Naive thymus-derived CD4-positive, alpha-beta T cell (primary cell): ENCODE measurements at regions not wholly inside any gene's neighbourhood (a gene's known extent, or its start where the extent isn't known, plus 50 kb on each side); places are given as distances from the start of the nearest gene placed in this dataset.
A peak's percentile ranks its signal among the peaks of the same experiment; 100 is the strongest.

Experiments used
- ATAC-seq: fragments of 150-1000 bp; cut with Tn5 transposase; 2 replicates; pipeline ENCODE4 v1.10.0; 2021; ENCODE audit warnings: mild to moderate bottlenecking, moderate library complexity
- CTCF ChIA-PET: fragments of 350-600 bp; sonication (Branson Sonifier 250); formaldehyde crosslinking; loops from one replicate; lab custom pipeline; 2021; ENCODE audit warnings: antibody characterized with exemption; lab: Charles Lee
- POLR2A ChIA-PET: fragments of 350-600 bp; sonication (Branson Sonifier 250); formaldehyde crosslinking; loops from one replicate; lab custom pipeline; 2021; ENCODE audit warnings: antibody characterized with exemption, inconsistent platforms; lab: Charles Lee
- DNase-seq, 9 donors: peaks; one replicate each; pipeline versions ENCODE4 v3.0.0 to v3.0.0-alpha.2; 2020 to 2022; ENCODE audit warnings: mixed read lengths in 1 of 9
- H3K27ac ChIP-seq: one replicate; pipeline ENCODE4 v1.7.0; 2013; ENCODE audit warnings: mild to moderate bottlenecking, low read depth, low read length, moderate library complexity
- H3K27me3 ChIP-seq, 2 donors: one replicate each; pipeline ENCODE4 v1.7.0; 2013; ENCODE audit warnings: low read length in 2 of 2, mild to moderate bottlenecking in 2 of 2, moderate library complexity in 2 of 2; ENCODE audit not compliant: control insufficient read depth in 2 of 2, insufficient read depth in 2 of 2
- H3K36me3 ChIP-seq, 3 experiments: 1 replicate in 2 of 3; 2 replicates in 1 of 3; pipeline ENCODE4 v1.7.0; 2013; ENCODE audit warnings: low read length in 3 of 3, mild to moderate bottlenecking in 3 of 3, moderate library complexity in 1 of 3; ENCODE audit not compliant: insufficient read depth in 3 of 3, control insufficient read depth in 2 of 3
- H3K4me1 ChIP-seq, 2 donors: one replicate each; pipeline ENCODE4 v1.7.0; 2013; ENCODE audit warnings: low read length in 2 of 2, mild to moderate bottlenecking in 2 of 2, moderate library complexity in 1 of 2; ENCODE audit not compliant: control insufficient read depth in 2 of 2, insufficient read depth in 2 of 2
- H3K4me3 ChIP-seq: 2 replicates; pipeline ENCODE4 v1.7.0; 2013; ENCODE audit warnings: mild to moderate bottlenecking, low read length
- H3K9me3 ChIP-seq, 3 experiments: 1 replicate in 2 of 3; 2 replicates in 1 of 3; pipeline ENCODE4 v1.7.0; 2013; ENCODE audit warnings: low read length in 3 of 3; ENCODE audit not compliant: control insufficient read depth in 2 of 3
- H3K27ac Mint-ChIP-seq, 9 donors: one replicate each; pipeline ENCODE4 v1.8.0; 2020 to 2022; ENCODE audit warnings: mixed read lengths in 9 of 9, mild to moderate bottlenecking in 8 of 9, moderate library complexity in 5 of 9, inconsistent platforms in 2 of 9
- H3K27me3 Mint-ChIP-seq, 5 donors: one replicate each; pipeline ENCODE4 v1.8.0; 2021 to 2022; ENCODE audit warnings: mixed read lengths in 5 of 5, mild to moderate bottlenecking in 1 of 5
- H3K36me3 Mint-ChIP-seq, 5 donors: one replicate each; pipeline ENCODE4 v1.8.0; 2020 to 2022; ENCODE audit warnings: mixed read lengths in 5 of 5, mild to moderate bottlenecking in 3 of 5, inconsistent platforms in 1 of 5
- H3K4me1 Mint-ChIP-seq, 7 donors: one replicate each; pipeline ENCODE4 v1.8.0; 2020 to 2022; ENCODE audit warnings: mixed read lengths in 7 of 7, mild to moderate bottlenecking in 3 of 7, inconsistent platforms in 1 of 7
- H3K4me3 Mint-ChIP-seq, 10 donors: one replicate each; pipeline ENCODE4 v1.8.0; 2020 to 2022; ENCODE audit warnings: mild to moderate bottlenecking in 10 of 10, mixed read lengths in 10 of 10, moderate library complexity in 6 of 10, inconsistent platforms in 2 of 10
- H3K9me3 Mint-ChIP-seq, 11 donors: one replicate each; pipeline ENCODE4 v1.8.0; 2020 to 2022; ENCODE audit warnings: mixed read lengths in 11 of 11, mild to moderate bottlenecking in 4 of 11, inconsistent platforms in 1 of 11, moderate library complexity in 1 of 11
- intact Hi-C, 2 donors: fragments of 100-400 bp; cut with micrococcal nuclease; formaldehyde crosslinking; loops; one replicate each; pipeline ENCODE4 v1.15.1; 2023

GRCh38 chr1:55399346-55399745 lies 184.2 kb upstream of the USP24 start:
- Mint-ChIP-seq H3K27ac (no peak overlapping the region), H3K9me3 (peaks cover 0 to 9% (median 3%) of the 10 kb centered on the region in 11 donors), H3K36me3 (no peaks in the 10 kb centered on the region), H3K27me3 (peaks cover 7 to 60% (median 40%) of the 10 kb centered on the region in 5 donors), H3K4me3 (no peak overlapping the region), H3K4me1 (no peaks in the 10 kb centered on the region)
- Histone ChIP-seq H3K9me3 (no peaks in the 10 kb centered on the region), H3K36me3 (no peaks in the 10 kb centered on the region), H3K27ac (no peak overlapping the region), H3K4me3 (no peak overlapping the region), H3K4me1 (no peaks in the 10 kb centered on the region), H3K27me3 (no peaks in the 10 kb centered on the region)
- ChIA-PET CTCF (no interaction called here), POLR2A (no interaction called here)
- DNase-seq (no peak), ATAC-seq (no peak)
- intact Hi-C loops: no loop called here

GRCh38 chr1:55396381-55396891 lies 181.3 kb upstream of the USP24 start:
- Histone ChIP-seq H3K4me1 (no peaks in the 10 kb centered on the region), H3K36me3 (no peaks in the 10 kb centered on the region), H3K27me3 (no peaks in the 10 kb centered on the region), H3K9me3 (no peaks in the 10 kb centered on the region), H3K4me3 (no peak overlapping the region), H3K27ac (no peak overlapping the region)
- H3K4me1 Mint-ChIP-seq: no peaks in the 10 kb centered on the region
- ChIA-PET CTCF (no interaction called here), POLR2A (interaction anchor here (0.7 kb wide), 1 partner anchor 1040 kb away, joined by 3 read pairs; no protein-coding TSS in a partner anchor)
- intact Hi-C loops: no loop called here
- peaks cover 0 to 14% (median 3%) of the 10 kb centered on the region in 11 donors for H3K9me3 Mint-ChIP-seq
- no peak overlapping the region for H3K4me3 Mint-ChIP-seq
- H3K27ac Mint-ChIP-seq: no peak overlapping the region
- no peaks in the 10 kb centered on the region for H3K36me3 Mint-ChIP-seq
- no peak for DNase-seq
- H3K27me3 Mint-ChIP-seq: peaks cover 19 to 61% (median 36%) of the 10 kb centered on the region in 5 donors
- no peak for ATAC-seq

DNA sequence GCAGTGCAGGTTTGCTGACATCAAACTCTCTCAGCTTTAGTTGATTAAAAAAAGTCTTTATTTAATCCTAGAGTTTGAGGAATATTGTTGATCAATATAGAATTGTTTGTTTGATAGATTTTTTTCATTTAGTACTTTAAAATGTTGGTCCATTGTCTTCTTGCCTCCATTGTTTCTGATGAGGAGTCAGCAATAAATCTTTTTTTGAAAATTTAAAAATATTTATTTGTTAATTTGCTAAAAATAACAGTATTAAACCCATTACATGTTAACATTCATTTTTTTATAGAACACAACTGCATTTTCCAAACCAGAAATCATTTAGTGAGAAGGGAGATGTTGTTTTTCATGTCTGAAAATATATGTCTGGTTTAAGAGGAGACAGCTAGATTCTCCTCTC lies 173.8 kb upstream of the USP24 start:
- Histone ChIP-seq H3K4me1 (no peaks in the 10 kb centered on the region), H3K27ac (no peak overlapping the region), H3K36me3 (no peaks in the 10 kb centered on the region), H3K9me3 (no peaks in the 10 kb centered on the region), H3K27me3 (no peaks in the 10 kb centered on the region), H3K4me3 (no peak overlapping the region)
- ChIA-PET CTCF (no interaction called here), POLR2A (no interaction called here)
- no peak for ATAC-seq
- Mint-ChIP-seq H3K9me3 (peaks cover 0 to 15% (median 5%) of the 10 kb centered on the region in 11 donors), H3K27ac (no peak overlapping the region), H3K27me3 (peaks cover 7 to 28% (median 22%) of the 10 kb centered on the region in 5 donors), H3K36me3 (peaks cover 0 to 4% (median 0%) of the 10 kb centered on the region in 5 donors), H3K4me1 (peaks cover 0 to 10% (median 0%) of the 10 kb centered on the region in 7 donors), H3K4me3 (no peak overlapping the region)
- no peak for DNase-seq
- intact Hi-C loops: no loop called here

DNA sequence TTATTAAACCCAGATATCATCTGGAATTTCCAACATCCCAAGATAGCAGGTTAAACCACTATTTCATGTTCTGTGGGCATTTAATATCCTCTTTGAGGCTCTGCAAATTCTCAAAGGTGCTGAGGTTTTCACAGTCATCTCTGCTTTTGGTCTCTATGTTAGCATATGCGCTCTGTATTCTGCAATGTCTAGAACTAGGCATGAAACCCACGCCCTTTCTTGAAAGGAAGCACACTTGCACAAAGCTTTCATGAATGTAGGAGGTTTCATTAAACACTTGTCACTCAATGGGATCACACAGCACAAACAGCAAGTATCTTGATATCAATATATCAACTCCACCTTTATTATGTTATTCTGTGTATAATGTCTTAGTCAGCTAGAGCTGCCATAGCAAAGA lies 172.0 kb upstream of the USP24 start:
- no peaks in the 10 kb centered on the region for H3K36me3 ChIP-seq
- ATAC-seq (no peak), DNase-seq (no peak)
- no peaks in the 10 kb centered on the region for H3K4me1 ChIP-seq
- H3K4me1 Mint-ChIP-seq: peaks cover 0 to 10% (median 0%) of the 10 kb centered on the region in 7 donors
- CTCF ChIA-PET: no interaction called here
- no peaks in the 10 kb centered on the region for H3K27me3 ChIP-seq
- H3K9me3 Mint-ChIP-seq: peaks cover 0 to 15% (median 5%) of the 10 kb centered on the region in 11 donors
- no peak overlapping the region for H3K27ac ChIP-seq
- no peak overlapping the region for H3K4me3 Mint-ChIP-seq
- POLR2A ChIA-PET: no interaction called here
- intact Hi-C loops: no loop called here
- no peaks in the 10 kb centered on the region for H3K9me3 ChIP-seq
- peaks cover 2 to 20% (median 8%) of the 10 kb centered on the region in 5 donors for H3K27me3 Mint-ChIP-seq
- peaks cover 0 to 4% (median 0%) of the 10 kb centered on the region in 5 donors for H3K36me3 Mint-ChIP-seq
- H3K27ac Mint-ChIP-seq: peak overlapping the region in 1 of 9 donors; percentile 15
- H3K4me3 ChIP-seq: no peak overlapping the region

DNA sequence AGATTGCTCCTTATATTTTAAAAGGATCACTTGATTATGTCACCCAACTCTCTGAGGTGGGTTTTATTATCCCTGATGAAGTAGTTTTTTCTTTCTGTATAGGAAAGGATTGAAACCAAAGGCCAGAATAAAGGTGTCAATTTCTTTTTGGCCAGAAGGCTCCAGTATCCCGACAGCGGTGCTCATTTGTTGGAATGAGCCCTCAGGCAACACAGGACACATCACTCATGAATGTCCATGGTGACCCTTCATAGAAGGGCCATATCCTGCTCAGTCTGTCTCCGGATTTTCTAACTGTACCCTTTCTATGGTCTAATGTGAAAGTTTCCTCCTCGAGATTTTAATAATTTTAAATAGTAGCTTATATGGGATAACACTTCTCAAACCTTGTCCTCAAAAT lies 171.3 kb upstream of the USP24 start:
- H3K4me1 Mint-ChIP-seq: peaks cover 0 to 10% (median 0%) of the 10 kb centered on the region in 7 donors
- H3K27me3 Mint-ChIP-seq: peaks cover 0 to 16% (median 7%) of the 10 kb centered on the region in 5 donors
- intact Hi-C loops: no loop called here
- H3K4me1 ChIP-seq: no peaks in the 10 kb centered on the region
- no peak overlapping the region for H3K4me3 ChIP-seq
- no peaks in the 10 kb centered on the region for H3K27me3 ChIP-seq
- POLR2A ChIA-PET: no interaction called here
- no peaks in the 10 kb centered on the region for H3K36me3 ChIP-seq
- peaks cover 0 to 4% (median 0%) of the 10 kb centered on the region in 5 donors for H3K36me3 Mint-ChIP-seq
- no peaks in the 10 kb centered on the region for H3K9me3 ChIP-seq
- DNase-seq (no peak), ATAC-seq (no peak)
- H3K27ac Mint-ChIP-seq: peak overlapping the region in 1 of 9 donors; percentile 81
- H3K9me3 Mint-ChIP-seq: peaks cover 0 to 15% (median 5%) of the 10 kb centered on the region in 11 donors
- H3K4me3 Mint-ChIP-seq: no peak overlapping the region
- no peak overlapping the region for H3K27ac ChIP-seq
- CTCF ChIA-PET: no interaction called here

DNA sequence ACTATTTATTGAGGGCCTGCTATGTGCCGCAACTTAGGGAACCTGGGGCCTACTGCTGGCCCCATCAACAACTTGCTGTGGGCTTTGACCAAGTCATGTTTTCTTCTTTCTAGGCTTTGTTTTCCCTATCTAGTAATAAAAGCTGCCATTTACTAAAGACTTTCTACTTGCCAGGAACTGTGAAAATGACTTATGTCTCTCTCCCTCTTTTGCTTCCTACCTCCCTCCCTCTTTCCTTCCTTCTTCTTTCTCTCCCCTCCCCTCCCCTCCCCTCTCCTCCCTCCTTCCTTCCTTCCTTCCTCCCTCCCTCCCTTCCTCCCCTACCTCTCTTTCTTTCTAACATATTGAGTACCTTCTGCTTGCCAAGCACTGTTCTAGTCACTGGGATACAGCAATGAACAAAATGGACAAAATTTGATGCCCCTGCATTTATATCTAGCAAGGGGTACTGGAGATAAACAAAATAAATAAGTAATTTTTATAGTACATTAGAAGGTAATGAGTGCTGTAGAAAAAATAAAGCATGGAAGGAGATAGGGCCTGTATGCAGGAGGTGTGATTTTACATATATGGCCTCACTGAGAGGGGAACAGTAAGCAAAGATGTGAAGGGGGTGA lies 170.3 kb upstream of the USP24 start:
- ChIA-PET CTCF (no interaction called here), POLR2A (no interaction called here)
- no peak overlapping the region for H3K4me3 ChIP-seq
- intact Hi-C loops: no loop called here
- no peaks in the 10 kb centered on the region for H3K9me3 ChIP-seq
- no peak for DNase-seq
- ATAC-seq: no peak
- H3K27ac Mint-ChIP-seq: no peak overlapping the region
- H3K36me3 ChIP-seq: no peaks in the 10 kb centered on the region
- peaks cover 0 to 11% (median 8%) of the 10 kb centered on the region in 5 donors for H3K27me3 Mint-ChIP-seq
- H3K4me1 Mint-ChIP-seq: peaks cover 0 to 10% (median 0%) of the 10 kb centered on the region in 7 donors
- peaks cover 0 to 4% (median 0%) of the 10 kb centered on the region in 5 donors for H3K36me3 Mint-ChIP-seq
- no peaks in the 10 kb centered on the region for H3K27me3 ChIP-seq
- H3K9me3 Mint-ChIP-seq: peaks cover 0 to 15% (median 5%) of the 10 kb centered on the region in 11 donors
- no peaks in the 10 kb centered on the region for H3K4me1 ChIP-seq
- H3K27ac ChIP-seq: no peak overlapping the region
- H3K4me3 Mint-ChIP-seq: no peak overlapping the region

DNA sequence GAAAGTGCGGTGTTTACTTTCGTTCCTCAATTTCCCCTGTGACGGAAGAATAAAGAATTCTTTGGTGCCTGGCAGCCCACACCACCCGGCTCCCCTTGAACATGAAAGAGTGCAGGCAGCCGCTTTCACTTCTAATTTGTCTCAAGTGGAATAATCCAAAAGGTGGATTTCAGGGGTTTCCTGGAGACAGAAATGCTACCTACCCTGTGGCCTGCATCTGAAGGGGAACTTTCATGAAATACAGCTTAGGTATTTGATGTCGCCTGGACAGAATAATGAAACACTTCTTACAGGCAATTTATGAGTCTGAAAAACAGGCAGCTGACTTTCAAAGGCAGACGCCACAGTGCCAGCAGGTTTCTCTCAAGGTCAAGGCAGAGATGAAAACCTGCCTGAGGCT lies 169.5 kb upstream of the USP24 start:
- peaks cover 0 to 8% (median 5%) of the 10 kb centered on the region in 5 donors for H3K27me3 Mint-ChIP-seq
- no peak for ATAC-seq
- H3K9me3 Mint-ChIP-seq: peaks cover 0 to 10% (median 1%) of the 10 kb centered on the region in 11 donors
- H3K36me3 ChIP-seq: no peaks in the 10 kb centered on the region
- H3K4me1 Mint-ChIP-seq: peaks cover 0 to 10% (median 0%) of the 10 kb centered on the region in 7 donors
- DNase-seq: no peak
- no peak overlapping the region for H3K27ac ChIP-seq
- no peak overlapping the region for H3K27ac Mint-ChIP-seq
- ChIA-PET POLR2A (no interaction called here), CTCF (no interaction called here)
- H3K4me3 Mint-ChIP-seq: peak overlapping the region in 1 of 10 donors; percentile 33
- no peaks in the 10 kb centered on the region for H3K9me3 ChIP-seq
- no peak overlapping the region for H3K4me3 ChIP-seq
- no peaks in the 10 kb centered on the region for H3K27me3 ChIP-seq
- H3K36me3 Mint-ChIP-seq: no peaks in the 10 kb centered on the region
- no peaks in the 10 kb centered on the region for H3K4me1 ChIP-seq
- intact Hi-C loops: no loop called here
